ACC112 (cell line): ENCODE measurements at regions not wholly inside any gene's neighbourhood (a gene's known extent, or its start where the extent isn't known, plus 50 kb on each side); places are given as distances from the start of the nearest gene placed in this dataset.

Experiments
- H2AFZ ChIP-seq: fragments of 200-600 bp; sonication (generic); one replicate; pipeline ENCODE4 v1.6.0; 2017; ENCODE audit warnings: antibody characterized with exemption, low read length; ENCODE audit not compliant: unreplicated experiment
- H3K27ac ChIP-seq: fragments of 200-600 bp; sonication (generic); 2 replicates; pipeline ENCODE4 v1.5.1; 2014; ENCODE audit warnings: low read depth, mild to moderate bottlenecking, antibody characterized with exemption, low read length, moderate library complexity
- H3K27me3 ChIP-seq: fragments of 200-600 bp; sonication (generic); 2 replicates; pipeline ENCODE4 v1.6.1; 2014; ENCODE audit warnings: mild to moderate bottlenecking, antibody characterized with exemption, low read length, moderate library complexity, mixed read lengths; ENCODE audit not compliant: insufficient read depth
- H3K36me3 ChIP-seq: fragments of 200-600 bp; sonication (generic); 2 replicates; pipeline ENCODE4 v1.6.1; 2016; ENCODE audit warnings: mild to moderate bottlenecking, antibody characterized with exemption, low read length, moderate library complexity, mixed read lengths; ENCODE audit not compliant: insufficient read depth
- H3K4me1 ChIP-seq: fragments of 200-600 bp; sonication (generic); one replicate; pipeline ENCODE4 v1.6.1; 2016; ENCODE audit warnings: low read length, mixed read lengths; ENCODE audit not compliant: insufficient read depth, unreplicated experiment, control insufficient read depth
- H3K4me3 ChIP-seq: fragments of 200-600 bp; sonication (generic); 2 replicates; pipeline ENCODE4 v1.5.1; 2014; ENCODE audit warnings: mild to moderate bottlenecking, low read depth, low read length
- H3K79me2 ChIP-seq: fragments of 200-600 bp; sonication (generic); one replicate; pipeline ENCODE4 v1.6.0; 2016; ENCODE audit warnings: low read length; ENCODE audit not compliant: control insufficient read depth, unreplicated experiment, insufficient read depth

DNA sequence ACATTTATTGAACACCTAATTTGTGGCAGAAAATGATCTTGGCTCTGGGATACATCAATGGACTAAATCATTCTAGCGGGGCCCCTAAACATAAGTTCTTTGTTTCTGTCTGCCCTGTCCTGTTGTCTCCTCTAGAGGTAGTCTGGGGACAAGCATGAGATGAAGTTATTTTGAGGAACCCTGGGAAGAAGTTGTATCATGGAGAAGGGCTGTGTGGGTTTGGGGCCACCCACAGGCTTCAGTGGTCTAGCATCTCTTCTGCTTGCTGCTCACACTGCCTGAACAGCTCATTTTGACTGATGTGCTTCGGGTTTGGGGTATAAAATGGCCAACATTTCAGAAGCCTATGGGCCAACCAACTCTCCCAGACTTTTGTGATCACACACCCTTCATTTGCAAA, 50.3 kb upstream of the OSBPL11 start:
- H3K36me3 ChIP-seq, result no peaks in the 10 kb centered on the region
- no peak overlapping the region for H3K4me3 ChIP-seq
- H3K27ac ChIP-seq, result no peak overlapping the region
- no peak overlapping the region for H2AFZ ChIP-seq
- no peaks in the 10 kb centered on the region for H3K79me2 ChIP-seq
- no peaks in the 10 kb centered on the region for H3K4me1 ChIP-seq
- H3K27me3 ChIP-seq, result no peaks in the 10 kb centered on the region

DNA sequence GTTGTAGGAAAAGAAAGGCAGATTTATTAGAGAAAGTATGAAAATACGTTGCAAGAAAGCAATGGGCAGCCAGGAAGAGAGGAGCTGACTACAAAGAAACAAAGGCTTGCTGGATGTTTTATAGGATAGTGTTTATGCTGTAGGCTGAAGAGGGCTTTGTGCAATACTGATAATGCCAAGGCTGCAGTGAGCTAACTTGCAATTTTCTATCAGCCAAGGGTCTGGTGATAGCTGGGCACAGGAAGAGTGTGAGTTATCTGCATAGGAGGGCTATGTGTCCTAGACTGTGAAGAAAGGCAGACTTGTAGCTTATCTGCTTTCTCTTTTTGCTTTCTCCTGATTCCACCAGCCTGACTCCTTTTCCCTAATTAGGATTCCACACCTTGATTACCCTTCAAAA, 51.3 kb upstream of the OSBPL11 start:
- no peak overlapping the region for H3K27ac ChIP-seq
- H3K79me2 ChIP-seq, result no peaks in the 10 kb centered on the region
- H3K36me3 ChIP-seq, result no peaks in the 10 kb centered on the region
- H3K27me3 ChIP-seq, result no peaks in the 10 kb centered on the region
- H2AFZ ChIP-seq, result no peak overlapping the region
- H3K4me3 ChIP-seq, result no peak overlapping the region
- no peaks in the 10 kb centered on the region for H3K4me1 ChIP-seq

DNA sequence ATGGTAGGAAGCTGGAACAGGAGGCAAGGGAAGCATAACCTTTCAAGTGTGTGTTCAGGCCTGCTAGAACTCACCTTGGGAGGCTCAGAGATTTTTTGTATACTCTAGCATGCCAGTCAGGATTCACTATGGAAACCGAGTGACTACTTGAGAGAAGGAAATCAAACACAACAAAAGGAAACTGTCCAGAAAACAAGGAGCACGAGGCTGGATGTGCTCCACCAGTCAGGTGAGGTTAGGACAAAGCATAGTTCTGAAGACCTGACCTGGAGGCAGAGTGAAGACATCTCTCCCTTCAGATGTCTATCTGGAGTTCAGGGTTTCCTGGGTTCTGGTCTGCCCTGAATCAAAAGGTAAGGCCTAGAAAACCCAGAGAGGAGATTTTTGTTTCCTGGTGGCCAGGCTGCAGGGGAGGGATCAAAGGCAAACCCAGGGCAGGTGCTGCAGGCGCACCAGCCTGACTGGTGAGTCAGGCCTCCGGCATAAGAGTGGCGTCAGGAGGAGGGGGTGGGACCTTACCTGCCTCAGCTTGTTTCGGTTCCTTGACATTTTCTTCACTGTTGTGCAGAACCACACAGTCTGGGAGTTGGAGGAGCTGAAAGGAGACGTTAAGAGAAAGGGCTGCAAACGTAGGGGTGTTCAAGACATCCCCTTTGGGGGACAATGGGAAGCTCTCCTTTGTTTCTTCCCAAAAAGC, 52.2 kb upstream of the OSBPL11 start:
- Histone ChIP-seq H3K79me2 (no peaks in the 10 kb centered on the region), H3K4me3 (no peak overlapping the region), H3K36me3 (no peaks in the 10 kb centered on the region), H3K27me3 (no peaks in the 10 kb centered on the region), H3K4me1 (no peaks in the 10 kb centered on the region), H3K27ac (no peak overlapping the region), H2AFZ (no peak overlapping the region)

DNA sequence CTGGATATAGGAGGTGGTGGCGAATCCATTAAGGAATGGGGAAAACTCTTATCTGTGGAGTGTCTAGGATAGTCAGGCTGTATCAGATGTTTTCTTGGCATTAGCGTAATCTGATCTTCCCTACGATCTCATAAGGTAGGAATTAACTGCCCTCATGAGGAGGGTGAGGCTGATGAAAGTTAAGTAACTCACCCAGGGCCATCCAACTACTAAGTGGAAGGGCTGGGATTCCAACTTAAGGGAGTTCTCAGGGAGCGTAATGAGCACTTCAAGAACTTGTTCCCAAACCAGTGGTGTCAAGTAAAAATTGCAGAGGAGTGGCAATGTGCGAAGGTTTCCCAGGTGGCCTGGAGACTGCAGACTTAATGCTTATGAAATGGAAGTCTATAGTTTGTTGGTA, 55.9 kb upstream of the OSBPL11 start:
- H3K4me1 ChIP-seq, result no peaks in the 10 kb centered on the region
- H3K4me3 ChIP-seq, result no peak overlapping the region
- no peak overlapping the region for H2AFZ ChIP-seq
- no peak overlapping the region for H3K27ac ChIP-seq
- H3K79me2 ChIP-seq, result no peaks in the 10 kb centered on the region
- H3K36me3 ChIP-seq, result no peaks in the 10 kb centered on the region
- no peaks in the 10 kb centered on the region for H3K27me3 ChIP-seq

DNA sequence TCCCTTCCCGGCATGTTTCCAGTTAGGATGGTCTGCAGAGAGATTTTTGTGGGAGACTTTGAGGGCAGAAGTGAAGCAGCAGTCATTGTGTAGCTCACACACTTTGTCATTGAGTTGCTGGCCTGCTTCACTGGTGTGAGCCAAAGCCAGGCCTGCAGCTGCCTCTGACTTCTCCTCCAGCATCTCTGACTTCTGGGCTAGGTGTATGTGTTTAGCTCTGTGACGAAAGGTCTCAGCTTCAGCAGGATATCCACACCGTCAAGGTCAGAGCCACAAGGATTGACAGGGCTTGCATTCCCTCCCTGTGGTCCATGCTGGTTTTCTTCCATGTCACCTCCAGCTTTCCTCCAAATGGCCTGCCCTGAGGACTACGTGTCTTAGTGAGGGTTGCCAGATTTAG, 57.1 kb upstream of the OSBPL11 start:
- Histone ChIP-seq H3K36me3 (no peaks in the 10 kb centered on the region), H3K4me3 (no peak overlapping the region), H2AFZ (no peak overlapping the region), H3K79me2 (no peaks in the 10 kb centered on the region), H3K27me3 (no peaks in the 10 kb centered on the region), H3K27ac (no peak overlapping the region), H3K4me1 (no peaks in the 10 kb centered on the region)

DNA sequence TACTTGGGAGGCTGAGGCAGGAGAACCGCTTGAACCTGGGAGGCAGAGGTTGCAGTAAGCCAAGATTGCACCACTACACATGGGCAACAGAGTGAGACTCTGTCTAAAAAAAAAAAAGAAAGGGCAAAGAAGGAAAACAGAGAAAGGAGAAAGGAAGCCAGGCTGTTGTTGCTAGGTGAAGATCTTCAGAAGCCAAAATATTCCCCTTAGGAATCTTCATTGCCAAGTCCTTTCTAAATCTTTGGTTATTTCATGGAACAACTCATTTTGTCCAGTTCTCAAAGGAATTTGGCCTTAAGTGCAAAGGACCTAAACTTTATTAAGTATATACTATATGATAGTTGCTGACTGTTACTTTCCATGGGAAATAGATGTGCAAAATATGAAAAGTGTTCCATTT, 59.2 kb upstream of the OSBPL11 start:
- no peak overlapping the region for H3K27ac ChIP-seq
- no peaks in the 10 kb centered on the region for H3K36me3 ChIP-seq
- H3K79me2 ChIP-seq, result no peaks in the 10 kb centered on the region
- H3K4me3 ChIP-seq, result no peak overlapping the region
- no peaks in the 10 kb centered on the region for H3K4me1 ChIP-seq
- H2AFZ ChIP-seq, result no peak overlapping the region
- H3K27me3 ChIP-seq, result no peaks in the 10 kb centered on the region

DNA sequence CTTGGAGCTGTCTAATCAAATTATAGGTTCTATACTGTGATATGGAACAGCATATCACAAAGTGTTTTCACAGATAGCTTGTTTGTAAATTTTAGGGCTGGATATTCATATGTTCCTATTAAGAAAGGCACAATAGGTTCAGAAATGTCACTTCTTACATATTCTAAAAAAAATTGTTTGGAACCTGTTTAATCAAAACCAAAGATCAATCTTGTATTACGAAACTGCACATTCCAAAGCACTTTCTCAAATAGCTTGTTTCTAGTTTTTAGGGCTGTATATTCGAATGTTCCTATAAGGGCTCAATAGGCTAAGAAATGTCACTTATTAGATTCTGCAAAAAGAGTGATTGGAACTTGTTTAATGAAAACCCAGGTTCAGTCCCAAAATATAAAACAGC, 67.4 kb upstream of the OSBPL11 start:
- no peaks in the 10 kb centered on the region for H3K27me3 ChIP-seq
- no peak overlapping the region for H2AFZ ChIP-seq
- H3K79me2 ChIP-seq, result no peaks in the 10 kb centered on the region
- no peaks in the 10 kb centered on the region for H3K36me3 ChIP-seq
- H3K4me3 ChIP-seq, result no peak overlapping the region
- H3K4me1 ChIP-seq, result peaks cover 9% of the 10 kb centered on the region
- no peak overlapping the region for H3K27ac ChIP-seq

DNA sequence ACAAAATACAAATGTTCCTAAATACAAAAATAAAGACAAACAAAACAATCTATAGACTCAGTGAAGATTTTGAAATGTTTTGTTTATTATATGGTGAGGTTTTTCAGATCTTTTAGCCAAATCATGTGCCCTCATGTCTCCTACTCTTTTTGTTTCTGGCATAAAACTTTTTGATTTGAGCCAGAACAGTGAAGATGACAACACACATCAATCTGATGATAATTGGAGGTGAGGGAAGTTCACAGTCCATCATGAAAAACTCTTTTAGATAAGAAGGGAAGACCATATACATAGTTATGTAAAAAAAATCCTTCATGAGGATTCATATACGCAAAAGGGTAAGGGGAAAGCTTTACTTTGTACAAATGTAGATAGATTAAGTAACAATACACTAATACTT, 75.1 kb upstream of the OSBPL11 start:
- no peaks in the 10 kb centered on the region for H3K79me2 ChIP-seq
- no peak overlapping the region for H3K4me3 ChIP-seq
- H3K4me1 ChIP-seq, result no peaks in the 10 kb centered on the region
- H3K27me3 ChIP-seq, result no peaks in the 10 kb centered on the region
- H2AFZ ChIP-seq, result no peak overlapping the region
- no peak overlapping the region for H3K27ac ChIP-seq
- no peaks in the 10 kb centered on the region for H3K36me3 ChIP-seq

DNA sequence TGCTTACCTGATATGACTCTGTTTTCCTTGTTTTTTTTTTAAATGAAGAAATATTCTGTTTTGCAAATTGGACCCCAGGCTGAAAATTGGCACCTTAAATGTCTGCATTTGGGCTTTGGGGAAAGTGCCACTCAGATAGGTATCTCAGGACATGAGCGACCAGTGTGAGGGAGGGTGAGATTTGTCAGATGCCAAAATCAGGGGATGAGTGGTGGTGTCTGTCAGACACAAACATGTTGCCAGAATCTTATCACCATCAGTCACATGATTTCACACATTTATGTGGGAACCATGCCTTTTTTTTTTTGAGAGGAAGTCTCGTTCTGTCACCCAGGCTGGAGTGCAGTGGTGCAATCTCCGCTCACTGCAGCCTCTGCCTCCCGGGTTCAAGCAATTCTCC, 75.6 kb upstream of the OSBPL11 start:
- Histone ChIP-seq H3K27ac (no peak overlapping the region), H3K27me3 (no peaks in the 10 kb centered on the region), H3K36me3 (no peaks in the 10 kb centered on the region), H3K4me1 (no peaks in the 10 kb centered on the region), H2AFZ (no peak overlapping the region), H3K79me2 (no peaks in the 10 kb centered on the region), H3K4me3 (no peak overlapping the region)

DNA sequence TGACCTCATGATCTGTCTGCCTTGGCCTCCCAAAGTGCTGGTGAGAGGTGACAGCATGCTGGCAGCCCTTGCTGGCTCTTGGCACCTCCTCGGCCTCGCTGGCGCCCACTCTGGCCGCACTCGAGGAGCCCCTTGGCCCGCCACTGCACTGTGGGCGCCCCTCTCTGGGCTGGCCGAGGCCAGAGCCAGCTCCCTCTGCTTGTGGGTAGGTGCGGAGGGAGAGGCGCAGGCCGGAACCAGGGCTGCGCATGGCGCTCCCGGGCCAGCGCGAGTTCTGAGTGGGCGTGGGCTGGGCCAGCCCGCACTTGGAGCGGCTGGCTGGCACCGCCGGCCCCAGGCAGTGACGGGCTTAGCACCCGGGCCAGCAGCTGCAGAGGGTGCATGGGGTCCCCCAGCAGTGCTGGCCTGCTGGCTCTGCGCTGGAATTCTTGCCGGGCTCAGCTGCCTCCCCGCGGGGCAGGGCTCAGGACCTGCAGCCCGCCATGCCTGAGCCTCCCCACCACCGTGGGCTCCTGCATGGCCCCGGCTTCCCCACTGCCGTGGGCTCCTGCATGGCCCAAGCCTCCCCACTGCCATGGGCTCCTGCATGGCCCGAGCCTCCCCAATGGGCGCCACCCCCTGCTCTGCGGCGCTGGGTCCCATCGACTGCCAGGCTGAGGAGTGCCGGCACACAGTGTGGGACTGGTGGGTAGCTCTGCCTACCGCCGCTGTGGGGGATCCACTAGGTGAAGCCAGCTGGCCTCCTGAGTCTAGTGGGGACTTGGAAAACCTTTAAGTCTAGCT, 76.4 kb upstream of the OSBPL11 start:
- Histone ChIP-seq H3K4me1 (no peaks in the 10 kb centered on the region), H3K27me3 (no peaks in the 10 kb centered on the region), H2AFZ (no peak overlapping the region), H3K79me2 (no peaks in the 10 kb centered on the region), H3K36me3 (no peaks in the 10 kb centered on the region), H3K4me3 (no peak overlapping the region), H3K27ac (no peak overlapping the region)

DNA sequence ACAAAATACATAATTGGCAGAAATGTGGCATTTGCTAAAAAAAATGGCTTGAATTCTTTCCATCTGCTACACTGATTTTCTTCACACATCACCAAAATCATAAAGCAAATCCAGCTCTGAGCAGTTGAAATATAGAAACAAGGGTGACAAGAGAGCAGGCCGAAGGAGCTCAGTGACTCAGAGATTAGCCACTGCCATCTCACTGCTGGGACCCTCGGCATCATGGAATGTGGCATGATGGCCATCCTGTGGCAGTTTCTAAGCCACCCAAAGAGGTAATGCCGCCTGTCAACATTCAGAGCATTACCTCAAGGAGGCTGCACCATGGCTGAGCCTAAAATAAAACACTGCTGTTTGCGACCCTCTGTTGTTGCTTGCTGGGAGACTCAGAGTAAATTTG, 80.5 kb upstream of the OSBPL11 start:
- Histone ChIP-seq H3K36me3 (no peaks in the 10 kb centered on the region), H3K27me3 (no peaks in the 10 kb centered on the region), H3K4me3 (no peak overlapping the region), H3K79me2 (no peaks in the 10 kb centered on the region), H3K27ac (no peak overlapping the region), H2AFZ (no peak overlapping the region), H3K4me1 (no peaks in the 10 kb centered on the region)
